Retinal pigment epithelial cell (primary cell): ENCODE measurements at regions not wholly inside any gene's neighbourhood (a gene's known extent, or its start where the extent isn't known, plus 50 kb on each side); places are given as distances from the start of the nearest gene placed in this dataset.

Experiments used
- DNase-seq: peaks from one replicate; pipeline ENCODE4 v3.0.0-alpha.2; 2010; ENCODE audit warnings: low read depth
- H3K4me3 ChIP-seq: 2 replicates; pipeline ENCODE4 v1.5.1; 2011; ENCODE audit warnings: mild to moderate bottlenecking, low read length, control low read depth, moderate library complexity
- CTCF ChIP-seq: conservative IDR thresholded peaks from 2 replicates; pipeline ENCODE4 v1.5.1; 2011; ENCODE audit warnings: low read depth, low read length, control low read depth, inconsistent platforms

DNA sequence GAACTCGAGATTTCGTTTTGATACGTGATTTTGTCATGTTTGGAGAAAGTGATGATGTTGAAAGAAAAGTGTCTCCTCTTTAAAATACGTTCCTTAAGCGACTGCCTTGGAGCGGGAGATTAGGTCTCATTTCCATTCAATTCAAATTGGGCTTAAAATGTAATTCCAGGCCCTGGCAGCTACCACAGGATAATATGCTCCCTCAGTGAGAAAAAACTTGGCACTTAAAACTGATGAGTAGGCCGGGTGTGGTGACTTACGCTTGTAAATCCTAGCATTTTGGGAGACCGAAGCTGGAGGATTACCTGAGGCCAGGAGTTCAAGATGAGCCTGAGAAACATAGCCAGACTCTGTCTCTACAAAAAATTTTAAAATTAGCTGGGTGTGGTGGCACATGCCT, 146.3 kb upstream of the L3MBTL4 start:
- no peak for DNase-seq
- H3K4me3 ChIP-seq = no peak overlapping the region
- no peak for TF ChIP-seq CTCF

DNA sequence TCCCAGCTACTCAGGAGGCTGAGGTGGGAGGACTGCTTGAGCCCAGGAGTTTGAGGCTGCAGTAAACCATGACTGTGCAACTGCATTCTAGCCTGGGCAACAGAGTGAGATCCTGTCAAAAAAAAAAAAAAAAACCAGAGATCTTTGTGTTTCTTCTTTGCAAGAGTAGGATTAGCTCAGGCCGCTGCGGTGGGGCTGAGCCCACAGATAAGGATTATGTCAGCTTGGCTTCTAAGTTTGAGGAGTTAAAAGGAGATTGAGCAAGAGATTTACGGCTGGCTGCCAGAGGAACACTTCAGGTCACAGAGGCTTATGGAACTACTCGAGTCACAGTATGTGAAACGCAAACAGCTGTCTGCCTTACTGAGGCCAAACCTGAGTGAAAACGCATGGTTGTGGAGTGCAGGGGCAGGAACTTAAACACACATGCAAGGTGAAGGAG, 146.7 kb upstream of the L3MBTL4 start:
- TF ChIP-seq CTCF = no peak
- no peak overlapping the region for H3K4me3 ChIP-seq
- DNase-seq = peak; percentile 94

DNA sequence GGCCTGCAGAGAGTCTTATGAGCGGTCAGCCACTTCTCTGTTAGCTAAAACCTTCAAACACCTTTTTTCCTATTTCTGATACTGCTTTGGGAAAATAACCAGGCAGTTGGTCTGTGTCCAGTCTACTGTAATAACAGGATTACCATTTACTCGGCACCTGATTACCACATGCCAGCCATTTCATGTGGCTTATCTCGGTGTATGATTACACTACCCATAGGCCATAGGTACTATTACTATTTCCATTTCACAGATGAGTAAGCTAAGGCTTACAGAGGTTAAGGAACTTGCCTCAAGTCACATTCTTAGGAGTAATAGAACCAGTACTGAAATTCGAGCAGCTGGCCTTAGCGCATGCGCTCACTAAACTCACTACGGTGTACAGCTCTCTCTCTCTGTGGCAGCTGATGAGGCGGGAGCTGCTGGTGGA, 147.2 kb upstream of the L3MBTL4 start:
- peak; percentile 84 for DNase-seq
- no peak overlapping the region for H3K4me3 ChIP-seq
- TF ChIP-seq CTCF = no peak

DNA sequence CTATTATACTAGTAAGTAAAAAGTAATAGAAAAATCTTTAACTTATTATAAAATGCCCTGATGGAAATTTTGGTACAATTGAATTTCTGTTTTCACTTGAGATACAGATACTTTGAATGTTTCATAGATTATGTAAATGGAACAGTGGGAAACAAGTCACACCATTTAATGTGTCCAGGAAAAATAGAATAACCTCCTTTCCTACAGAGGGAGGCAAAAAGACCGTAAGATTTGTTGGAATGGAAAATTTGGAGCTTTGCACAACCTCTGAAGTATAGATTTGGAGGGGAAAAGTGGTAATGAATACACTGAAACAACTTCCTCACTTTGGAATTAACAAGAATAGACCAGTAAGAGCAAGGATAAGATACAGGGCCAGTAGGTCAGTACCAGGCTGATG, 149.2 kb upstream of the L3MBTL4 start:
- no peak for DNase-seq
- TF ChIP-seq CTCF = no peak
- no peak overlapping the region for H3K4me3 ChIP-seq

DNA sequence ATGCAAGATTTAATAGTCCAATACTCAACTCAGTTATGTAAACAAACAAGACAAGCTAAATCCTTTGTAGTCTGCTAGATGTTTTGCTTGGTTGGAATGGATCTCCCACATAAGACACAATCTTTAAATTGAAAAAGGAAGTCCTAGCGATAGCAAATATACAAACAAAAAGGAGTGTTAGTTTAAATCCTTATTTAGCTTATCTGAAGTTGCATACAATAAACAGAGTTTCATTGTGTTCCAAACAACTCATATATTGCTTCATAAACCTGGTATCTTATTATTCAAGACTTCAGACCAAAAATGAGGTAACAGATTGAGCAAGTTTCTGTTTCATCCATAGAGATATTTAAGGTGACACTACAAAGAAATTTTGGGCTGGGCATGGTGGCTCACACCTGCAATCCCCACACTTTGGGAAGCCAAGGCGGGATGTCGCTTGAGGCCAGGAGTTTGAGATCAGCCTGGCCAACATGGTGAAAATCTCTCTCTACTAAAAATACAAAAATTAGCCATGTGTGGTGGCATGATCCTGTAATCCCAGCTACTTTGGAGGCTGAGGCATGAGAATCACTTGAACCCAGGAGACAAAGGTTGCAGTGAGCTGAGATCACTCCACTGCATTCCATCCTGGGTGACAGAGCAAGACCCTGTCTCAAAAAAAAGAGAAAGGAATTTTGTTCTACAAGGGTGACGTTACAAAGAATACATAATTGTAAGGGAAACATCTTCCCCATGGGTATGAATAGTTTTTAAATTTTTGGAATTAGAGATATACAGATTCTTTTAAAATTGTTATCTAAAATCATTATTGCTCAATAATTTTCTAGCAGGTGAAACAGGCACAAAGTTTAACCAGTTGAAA, 150.5 kb upstream of the L3MBTL4 start:
- no peak for TF ChIP-seq CTCF
- no peak for DNase-seq
- no peak overlapping the region for H3K4me3 ChIP-seq

DNA sequence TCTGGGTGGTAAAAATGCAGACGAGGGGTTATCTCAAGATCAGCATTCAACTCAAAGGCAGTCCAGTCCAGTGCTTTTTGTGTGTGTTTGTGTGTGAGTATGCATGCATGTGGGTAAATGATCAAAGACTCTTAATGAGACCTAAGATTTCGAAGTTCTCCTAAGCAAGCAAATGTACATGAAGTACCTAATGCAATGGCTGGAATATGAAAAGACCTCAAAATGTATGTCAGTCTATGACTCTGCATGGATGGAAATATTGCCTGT, 151.0 kb upstream of the L3MBTL4 start:
- H3K4me3 ChIP-seq = no peak overlapping the region
- no peak for TF ChIP-seq CTCF
- no peak for DNase-seq

- TF ChIP-seq CTCF = no peak
- no peak for DNase-seq
- no peak overlapping the region for H3K4me3 ChIP-seq
Measured at GRCh38 chr18:6566338-6566911, 151.7 kb upstream of the L3MBTL4 start.
